Hematopoietic multipotent progenitor cell treated with erythropoietin and hydrocortisone succinate and interleukin-3 and kit ligand, for 4 days (in vitro differentiated cells): ENCODE measurements at regions not wholly inside any gene's neighbourhood (a gene's known extent, or its start where the extent isn't known, plus 50 kb on each side); places are given as distances from the start of the nearest gene placed in this dataset.
"Not testable (repeated sequence)": the region's sequence is repeated elsewhere in the genome, so short reads cannot be mapped to it uniquely, and the experiment has no call there.

Experiments
- DNase-seq: peaks from one replicate; pipeline ENCODE4 v3.0.0-alpha.2; 2015

DNA sequence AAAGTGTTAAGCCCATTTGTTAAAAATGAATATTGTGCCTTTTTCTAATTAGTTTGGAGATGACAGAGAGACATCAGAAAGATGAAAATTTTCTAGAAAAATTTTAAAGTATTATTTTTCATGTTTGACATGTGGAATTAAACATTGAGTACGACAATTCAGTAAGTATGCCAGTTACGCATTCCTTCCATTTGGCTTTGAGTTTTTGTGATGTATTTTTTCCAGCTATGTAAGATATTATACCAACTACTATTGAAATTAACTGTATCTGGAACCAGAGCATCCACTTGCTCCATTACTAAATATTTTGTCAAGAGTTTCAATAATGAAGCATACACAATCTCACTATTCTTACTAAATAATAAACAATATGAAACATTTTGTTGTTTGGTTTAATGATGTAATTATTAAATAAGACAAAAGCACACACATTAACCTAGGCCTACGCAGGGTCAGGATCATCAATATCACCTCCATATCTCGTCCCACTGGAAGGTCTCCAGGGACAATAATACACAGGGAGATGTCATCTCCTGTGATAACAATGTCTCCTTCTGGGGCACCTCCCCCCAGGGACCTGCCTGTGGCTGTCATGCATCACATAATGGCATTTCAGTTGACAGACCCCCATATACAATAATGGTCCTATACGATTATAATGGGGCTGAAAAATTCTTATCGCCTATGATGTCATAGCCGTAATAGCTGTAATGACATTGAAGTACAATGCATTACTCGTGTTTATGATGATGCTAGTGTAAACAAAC, 274.1 kb downstream of the REEP3 start:
- DNase-seq = no peak

DNA sequence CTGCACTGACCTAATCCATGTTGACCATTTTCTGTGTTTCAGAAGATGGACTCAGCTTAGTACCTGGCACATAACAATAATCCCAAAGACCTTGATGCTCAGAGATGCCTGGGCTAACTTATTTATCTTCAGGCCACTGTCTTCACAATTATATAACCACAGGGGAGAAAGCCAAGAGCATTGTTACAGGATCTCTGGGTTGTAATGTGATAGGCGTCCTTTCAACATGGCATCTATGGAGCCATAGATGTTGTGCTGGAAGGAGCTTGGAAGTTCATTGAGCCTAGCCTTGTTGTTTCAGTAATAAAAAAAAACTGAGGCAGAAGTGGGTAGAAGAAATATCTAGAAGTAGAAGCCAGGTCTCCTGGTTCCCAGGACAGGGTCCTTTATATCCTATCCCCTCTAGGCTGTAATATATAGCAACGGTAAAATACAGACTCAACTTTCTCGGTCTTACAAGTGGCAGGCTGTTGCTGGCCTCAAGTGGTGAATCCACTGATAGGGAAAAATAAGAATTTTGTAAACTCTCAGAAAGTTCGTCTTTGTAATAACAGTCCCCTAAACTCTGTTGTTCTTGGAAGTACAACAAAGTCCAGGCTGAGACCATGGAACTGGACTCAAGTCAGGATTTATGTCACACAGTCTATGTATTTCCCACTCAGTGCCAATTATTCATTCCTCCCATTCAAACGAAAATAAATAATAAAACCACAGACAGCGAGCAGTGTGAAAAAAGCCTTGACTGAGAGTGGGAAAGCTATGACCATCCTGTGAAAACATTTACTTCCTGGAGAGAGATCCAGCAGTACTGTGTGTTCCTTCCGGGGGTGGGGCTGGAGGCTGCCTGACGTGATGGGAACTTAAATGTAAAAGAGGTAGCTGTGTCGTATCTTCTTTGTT, 277.6 kb downstream of the REEP3 start:
- DNase-seq = peak; percentile 21

DNA sequence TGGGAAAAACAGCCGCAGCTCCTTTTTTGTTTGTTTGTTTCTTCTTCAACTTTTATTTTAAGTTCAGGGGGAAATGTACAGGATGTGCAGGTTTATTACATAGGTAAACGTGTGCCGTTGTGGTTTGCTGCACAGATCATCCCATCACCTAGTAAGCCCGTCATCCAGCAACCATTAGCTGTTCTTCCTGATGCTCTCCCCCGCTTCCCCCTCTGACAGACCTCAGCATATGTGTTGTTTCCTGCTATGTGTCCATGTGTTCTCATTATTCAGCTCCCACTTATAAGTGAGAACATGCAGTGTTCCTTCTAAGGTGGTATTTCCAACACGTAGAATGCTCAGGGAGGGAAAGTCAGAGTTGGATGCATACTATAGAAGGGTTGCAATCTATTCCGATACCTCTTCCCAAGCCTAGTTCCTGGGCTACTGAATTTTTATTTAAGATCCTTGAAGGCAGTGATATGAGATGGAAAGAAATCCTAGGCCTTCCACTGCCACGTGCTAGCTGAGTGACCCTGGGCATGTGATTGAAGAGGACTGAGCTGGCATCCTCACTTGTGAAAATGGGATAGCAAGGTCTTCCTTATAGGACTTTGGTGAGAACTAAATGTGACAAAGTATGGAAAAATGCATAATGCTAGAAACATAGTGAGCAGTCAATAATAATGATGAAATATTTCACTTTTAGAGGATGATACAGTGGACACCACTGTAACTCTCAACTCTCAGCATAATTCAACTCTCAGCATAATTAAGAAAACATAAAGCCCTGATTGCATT, 278.5 kb downstream of the REEP3 start:
- DNase-seq = no peak

- no peak for DNase-seq
Observed at GRCh38 chr10:63801166-63801565, 280.0 kb downstream of the REEP3 start.

DNA sequence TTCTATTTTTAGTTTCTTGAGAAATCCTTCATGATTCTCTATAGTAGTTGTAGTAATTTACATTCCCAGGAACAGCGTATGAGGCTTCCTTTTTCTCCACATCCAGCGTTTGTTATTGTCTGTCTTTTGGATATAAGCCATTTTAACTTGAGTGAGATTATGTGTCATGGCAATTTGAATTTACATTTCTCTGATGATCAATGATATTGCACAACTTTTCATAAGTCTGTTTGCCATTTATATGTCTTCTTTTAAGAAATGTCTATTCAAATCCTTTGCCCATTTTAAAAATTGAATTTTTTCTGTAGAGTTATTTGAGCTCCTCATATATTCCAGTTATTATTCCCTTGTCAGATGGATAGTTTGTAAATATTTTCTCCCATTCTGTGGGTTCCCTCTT, 285.1 kb downstream of the REEP3 start:
- no peak for DNase-seq

DNA sequence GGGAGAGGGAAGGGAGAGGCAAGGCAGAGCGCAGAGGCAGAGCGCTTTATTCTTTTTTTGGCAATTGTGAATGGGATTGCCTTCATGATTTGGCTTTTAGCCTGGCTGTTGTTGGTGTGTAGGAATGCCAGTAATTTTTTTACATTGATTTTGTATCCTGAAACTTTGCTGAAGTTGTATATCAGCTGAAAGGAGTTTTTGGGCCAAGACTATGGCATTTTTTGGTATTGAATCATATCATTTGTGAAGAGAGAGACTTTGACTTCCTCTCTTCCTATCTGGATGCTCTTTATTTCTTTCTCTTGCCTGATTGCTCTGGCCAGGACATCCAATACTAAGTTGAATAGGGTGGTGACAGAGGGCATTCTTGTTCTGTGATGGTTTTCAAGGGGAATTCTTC, 291.3 kb downstream of the REEP3 start:
- no peak for DNase-seq

DNA sequence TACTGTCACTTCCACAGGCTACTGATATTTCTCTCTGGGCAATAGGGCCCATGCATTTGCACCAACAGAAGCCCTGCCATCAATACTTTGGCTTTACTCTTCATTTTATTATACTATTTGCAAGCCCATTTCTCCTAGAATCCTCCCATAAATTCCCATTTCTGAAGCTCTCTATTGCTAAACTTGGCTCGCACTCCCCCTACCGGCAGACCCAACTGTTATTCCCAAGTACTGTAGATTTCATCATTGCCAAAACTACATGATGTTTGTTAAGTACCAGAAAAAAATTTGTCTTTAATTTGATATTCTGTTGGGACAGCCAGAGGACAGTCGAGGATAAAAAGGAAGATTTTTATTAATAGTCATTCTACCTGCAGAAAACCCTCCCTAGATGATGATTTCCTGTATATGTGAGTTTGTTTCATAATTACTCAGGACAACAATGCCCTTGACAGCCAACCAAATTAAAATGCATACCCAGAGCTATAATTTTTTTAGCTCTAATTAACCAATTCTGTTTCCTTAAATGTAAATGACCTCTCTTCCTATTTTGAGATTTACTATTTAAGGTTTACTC, 298.6 kb downstream of the REEP3 start:
- DNase-seq = peak; percentile 57

DNA sequence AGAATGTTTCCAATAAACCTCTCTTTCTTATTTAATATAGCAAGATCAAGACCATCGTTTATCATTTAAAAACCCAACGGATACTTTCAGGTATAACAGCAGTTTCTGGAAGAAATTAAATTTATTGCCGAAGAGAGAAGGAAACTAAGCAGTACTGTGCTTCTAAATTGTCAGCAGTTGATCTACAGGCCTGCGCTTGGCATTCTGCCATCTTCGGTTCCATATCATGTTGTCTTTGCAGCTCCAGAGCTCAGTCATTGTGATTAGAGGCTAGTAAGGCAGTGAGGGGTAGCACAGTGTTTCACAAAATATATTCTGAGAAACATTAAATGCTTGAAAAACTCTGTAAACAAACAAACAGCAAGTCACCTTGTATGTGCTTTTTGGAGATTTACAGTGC, 301.3 kb downstream of the REEP3 start:
- no peak for DNase-seq

DNA sequence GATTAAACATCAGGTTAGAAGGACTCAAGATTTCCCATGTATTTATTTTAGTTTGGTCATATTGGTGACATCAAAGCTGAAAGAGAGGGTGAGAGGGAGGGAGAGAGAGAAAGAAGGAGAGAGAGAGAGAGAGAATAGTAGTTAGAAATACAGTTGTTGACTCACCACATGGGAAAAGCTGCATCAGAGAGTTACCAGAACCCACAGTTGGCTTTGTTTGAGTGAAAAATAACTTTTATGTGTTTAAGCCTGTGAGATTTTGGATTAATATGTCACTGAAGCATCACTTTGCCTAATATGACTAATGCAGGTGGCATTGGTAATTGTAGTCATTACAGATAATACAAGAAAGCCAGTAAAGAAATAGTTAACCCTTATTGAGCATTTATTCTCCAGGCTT, 303.9 kb downstream of the REEP3 start:
- DNase-seq = no peak

- DNase-seq = no peak
Observed at GRCh38 chr10:63825766-63826165, 304.6 kb downstream of the REEP3 start.

- DNase-seq = not testable (repeated sequence)
Observed at GRCh38 chr10:63827018-63827417, 305.8 kb downstream of the REEP3 start.

GRCh38 chr10:63829020-63829419, 307.8 kb downstream of the REEP3 start:
- peak; percentile 7 for DNase-seq

DNA sequence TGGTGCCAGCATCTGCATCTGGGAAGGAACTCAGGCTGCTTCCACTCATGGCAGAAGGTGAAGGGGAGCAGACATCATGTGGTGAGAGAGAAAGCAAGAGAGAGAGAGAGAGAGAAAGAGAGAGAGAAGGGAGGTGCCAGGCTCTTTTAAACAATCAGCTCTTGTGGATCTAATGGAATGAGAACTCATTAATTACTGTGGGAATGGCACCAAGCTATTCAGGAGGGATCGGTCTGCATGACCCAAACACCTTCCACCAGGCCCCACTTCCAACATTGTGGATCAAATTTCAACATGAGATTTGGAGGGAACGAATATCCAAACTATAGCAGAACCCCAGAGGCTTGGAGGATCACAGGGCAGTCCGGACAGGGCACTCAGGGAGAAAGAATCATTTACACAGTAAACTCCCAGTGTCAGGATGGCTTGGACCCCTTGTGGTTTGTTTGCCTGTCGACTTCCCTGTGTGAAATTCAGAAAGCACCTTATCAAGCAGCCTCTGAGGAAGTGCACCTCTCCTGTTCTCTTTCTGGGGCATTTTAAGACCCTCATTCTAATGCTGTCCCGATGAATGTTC, 308.5 kb downstream of the REEP3 start:
- DNase-seq = no peak

DNA sequence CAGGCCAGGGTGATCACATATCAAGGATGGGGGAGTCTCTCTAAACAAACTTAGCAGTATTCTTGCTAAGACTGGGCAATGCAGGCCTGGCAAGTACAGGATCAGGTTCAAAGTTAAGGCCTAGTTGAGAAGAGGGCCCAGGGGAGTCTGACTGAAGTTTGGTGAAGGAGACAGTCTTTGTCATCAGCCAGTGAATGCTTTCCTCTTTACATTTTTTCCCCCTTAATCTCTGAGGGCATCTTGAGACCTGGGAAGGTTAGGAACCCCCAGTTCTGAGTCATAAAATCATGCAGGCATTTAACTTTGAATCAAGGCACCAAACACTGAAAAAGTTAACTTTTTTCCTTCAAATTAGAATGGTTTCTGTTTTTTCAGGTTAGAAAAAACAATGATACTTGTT, 311.5 kb downstream of the REEP3 start:
- no peak for DNase-seq

- no peak for DNase-seq
Observed at GRCh38 chr10:63833411-63834060, 312.3 kb downstream of the REEP3 start.

GRCh38 chr10:63836666-63837442, 315.7 kb downstream of the REEP3 start:
- DNase-seq = peak; percentile 63

DNA sequence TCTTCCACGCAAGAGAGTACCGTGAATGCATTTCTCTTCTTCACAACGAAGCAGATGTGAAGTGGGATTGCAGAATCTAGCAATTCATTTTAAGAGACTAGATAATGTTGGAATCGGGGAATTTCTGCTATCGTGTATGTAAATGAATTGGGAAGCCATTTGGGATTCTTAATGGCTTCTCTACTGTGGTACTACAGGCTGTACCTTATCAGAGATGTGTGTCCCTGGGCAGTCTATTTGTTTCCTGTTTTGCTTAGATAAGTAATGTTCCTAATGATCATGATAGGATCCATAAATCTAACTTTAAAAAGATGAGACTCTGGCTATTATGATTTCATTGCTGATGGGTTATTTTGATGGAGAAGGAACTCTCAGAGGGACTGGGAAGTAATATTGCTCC, 320.6 kb downstream of the REEP3 start:
- no peak for DNase-seq

- no peak for DNase-seq
Observed at GRCh38 chr10:63843107-63843506, 321.9 kb downstream of the REEP3 start.

DNA sequence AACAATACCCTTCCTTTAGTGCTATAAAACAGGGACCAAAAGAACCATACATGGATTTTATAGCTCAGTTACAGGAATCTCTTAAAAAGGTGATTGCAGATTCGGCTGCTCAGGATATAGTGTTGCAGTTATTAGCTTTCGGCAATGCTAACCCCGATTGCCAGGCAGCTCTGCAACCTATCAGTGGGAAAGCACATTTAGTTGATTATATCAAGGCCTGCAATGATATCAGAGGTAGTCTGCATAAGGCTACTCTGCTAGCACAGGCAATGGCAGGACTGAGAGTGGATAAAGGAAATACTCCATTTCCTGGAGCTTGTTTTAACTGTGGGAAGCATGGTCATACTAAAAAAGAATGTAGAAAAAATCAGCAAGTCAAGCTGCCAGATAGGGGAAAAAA, 327.7 kb downstream of the REEP3 start:
- DNase-seq = not testable (repeated sequence)

DNA sequence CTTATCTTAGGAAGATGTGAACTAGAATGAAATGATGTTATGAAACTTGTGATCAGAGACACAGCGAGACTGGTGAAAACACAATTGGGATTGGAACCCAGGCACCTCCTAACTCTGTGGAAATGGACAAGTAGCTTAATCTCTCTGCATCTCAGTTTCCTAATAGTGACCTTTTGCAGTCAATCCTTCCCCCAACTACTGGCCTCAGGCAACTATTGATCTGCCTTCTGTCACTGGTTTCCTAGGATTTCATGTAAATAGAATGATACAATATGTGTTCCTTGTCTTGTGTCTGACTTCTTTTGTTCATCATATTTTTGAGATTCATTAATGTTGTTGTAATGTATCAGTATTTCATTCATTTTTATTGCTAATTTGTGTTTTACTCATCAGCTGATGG, 341.7 kb downstream of the REEP3 start:
- no peak for DNase-seq

GRCh38 chr10:63865210-63865609, 344.0 kb downstream of the REEP3 start:
- DNase-seq = no peak
